ENCODE measurements at regions not wholly inside any gene's neighbourhood (a gene's known extent, or its start where the extent isn't known, plus 50 kb on each side); places are given as distances from the start of the nearest gene placed in this dataset.

GRCh38 chr6:77535172-77535571 lies 71.9 kb upstream of the HTR1B start:
- Histone ChIP-seq H3K36me3 (no peaks in the 10 kb centered on the region), H3K9me3 (ENCODE audit: low read depth) (no peaks in the 10 kb centered on the region), H3K27me3 (no peaks in the 10 kb centered on the region), H3K4me3 (no peak overlapping the region), H2AFZ (replicated peaks) (no peak overlapping the region), H4K20me1 (ENCODE audit: low read depth) (no peaks in the 10 kb centered on the region), H3K9ac (no peak overlapping the region), H3F3A (ENCODE audit: low read depth) (no peaks in the 10 kb centered on the region), H3K4me2 (no peak overlapping the region), H3K4me1 (no peaks in the 10 kb centered on the region), H3K27ac (no peak overlapping the region), H3K79me2 (ENCODE audit: low read depth) (no peaks in the 10 kb centered on the region)
- no peaks in the 10 kb centered on the region for H3K27me3 Mint-ChIP-seq (ENCODE audit: insufficient read depth, low read depth)
- no peak overlapping the region for H3K4me3 Mint-ChIP-seq
- H3K9me3 Mint-ChIP-seq = no peaks in the 10 kb centered on the region
- no peaks in the 10 kb centered on the region for H3K36me3 Mint-ChIP-seq
- DNase-seq (ENCODE audit: low spot score) = no peak
- no peak for TF ChIP-seq EZH2phosphoT487 (IDR thresholded peaks at IDR 0.05)
- TF ChIP-seq EZH2 (IDR thresholded peaks at IDR 0.05) = no peak
- TF ChIP-seq, protein P1, sequence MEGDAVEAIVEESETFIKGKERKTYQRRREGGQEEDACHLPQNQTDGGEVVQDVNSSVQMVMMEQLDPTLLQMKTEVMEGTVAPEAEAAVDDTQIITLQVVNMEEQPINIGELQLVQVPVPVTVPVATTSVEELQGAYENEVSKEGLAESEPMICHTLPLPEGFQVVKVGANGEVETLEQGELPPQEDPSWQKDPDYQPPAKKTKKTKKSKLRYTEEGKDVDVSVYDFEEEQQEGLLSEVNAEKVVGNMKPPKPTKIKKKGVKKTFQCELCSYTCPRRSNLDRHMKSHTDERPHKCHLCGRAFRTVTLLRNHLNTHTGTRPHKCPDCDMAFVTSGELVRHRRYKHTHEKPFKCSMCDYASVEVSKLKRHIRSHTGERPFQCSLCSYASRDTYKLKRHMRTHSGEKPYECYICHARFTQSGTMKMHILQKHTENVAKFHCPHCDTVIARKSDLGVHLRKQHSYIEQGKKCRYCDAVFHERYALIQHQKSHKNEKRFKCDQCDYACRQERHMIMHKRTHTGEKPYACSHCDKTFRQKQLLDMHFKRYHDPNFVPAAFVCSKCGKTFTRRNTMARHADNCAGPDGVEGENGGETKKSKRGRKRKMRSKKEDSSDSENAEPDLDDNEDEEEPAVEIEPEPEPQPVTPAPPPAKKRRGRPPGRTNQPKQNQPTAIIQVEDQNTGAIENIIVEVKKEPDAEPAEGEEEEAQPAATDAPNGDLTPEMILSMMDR (IDR thresholded peaks at IDR 0.05) = no peak
- H3K4me1 Mint-ChIP-seq = no peaks in the 10 kb centered on the region
- no peak overlapping the region for H3K27ac Mint-ChIP-seq

- H3K27ac Mint-ChIP-seq = no peak overlapping the region
- H3K4me3 Mint-ChIP-seq = no peak overlapping the region
- no peaks in the 10 kb centered on the region for H3K27me3 Mint-ChIP-seq (ENCODE audit: insufficient read depth, low read depth)
- no peak overlapping the region for H3K4me3 ChIP-seq
- H3K9ac ChIP-seq = no peak overlapping the region
- H3K27me3 ChIP-seq = no peaks in the 10 kb centered on the region
- TF ChIP-seq EZH2 (IDR thresholded peaks at IDR 0.05) (no peak), EZH2phosphoT487 (IDR thresholded peaks at IDR 0.05) (no peak)
- TF ChIP-seq, protein P1 (IDR thresholded peaks at IDR 0.05) = no peak
- H3K4me2 ChIP-seq = no peak overlapping the region
- H3K9me3 ChIP-seq (ENCODE audit: low read depth) = no peaks in the 10 kb centered on the region
- H4K20me1 ChIP-seq (ENCODE audit: low read depth) = no peaks in the 10 kb centered on the region
- no peaks in the 10 kb centered on the region for H3K36me3 Mint-ChIP-seq
- no peak for DNase-seq (ENCODE audit: low spot score)
- H3F3A ChIP-seq (ENCODE audit: low read depth) = no peaks in the 10 kb centered on the region
- no peaks in the 10 kb centered on the region for H3K36me3 ChIP-seq
- no peaks in the 10 kb centered on the region for H3K4me1 Mint-ChIP-seq
- H2AFZ ChIP-seq (replicated peaks) = no peak overlapping the region
- H3K27ac ChIP-seq = no peak overlapping the region
- H3K9me3 Mint-ChIP-seq = no peaks in the 10 kb centered on the region
- no peaks in the 10 kb centered on the region for H3K79me2 ChIP-seq (ENCODE audit: low read depth)
- H3K4me1 ChIP-seq = no peaks in the 10 kb centered on the region
Observed at GRCh38 chr6:77536701-77537100, 73.4 kb upstream of the HTR1B start.

- H3K4me1 Mint-ChIP-seq = peaks cover 5% of the 10 kb centered on the region
- Histone ChIP-seq H3K36me3 (no peaks in the 10 kb centered on the region), H4K20me1 (ENCODE audit: low read depth) (no peaks in the 10 kb centered on the region), H2AFZ (replicated peaks) (no peak overlapping the region), H3F3A (ENCODE audit: low read depth) (no peaks in the 10 kb centered on the region), H3K4me1 (no peaks in the 10 kb centered on the region), H3K4me3 (no peak overlapping the region), H3K27ac (no peak overlapping the region), H3K9me3 (ENCODE audit: low read depth) (no peaks in the 10 kb centered on the region), H3K27me3 (no peaks in the 10 kb centered on the region), H3K79me2 (ENCODE audit: low read depth) (no peaks in the 10 kb centered on the region), H3K4me2 (no peak overlapping the region), H3K9ac (no peak overlapping the region)
- H3K4me3 Mint-ChIP-seq = no peak overlapping the region
- no peak for DNase-seq (ENCODE audit: low spot score)
- H3K9me3 Mint-ChIP-seq = no peaks in the 10 kb centered on the region
- no peaks in the 10 kb centered on the region for H3K27me3 Mint-ChIP-seq (ENCODE audit: insufficient read depth, low read depth)
- H3K27ac Mint-ChIP-seq = no peak overlapping the region
- TF ChIP-seq EZH2 (IDR thresholded peaks at IDR 0.05) (no peak), EZH2phosphoT487 (IDR thresholded peaks at IDR 0.05) (no peak)
- TF ChIP-seq, protein P1 (IDR thresholded peaks at IDR 0.05) = no peak
- H3K36me3 Mint-ChIP-seq = no peaks in the 10 kb centered on the region
Observed at GRCh38 chr6:77543601-77544000, 80.3 kb upstream of the HTR1B start.

Measured in neural progenitor cell (in vitro differentiated cells).